ENCODE measurements at regions not wholly inside any gene's neighbourhood (a gene's known extent, or its start where the extent isn't known, plus 50 kb on each side); places are given as distances from the start of the nearest gene placed in this dataset.

- no peak for DNase-seq (ENCODE audit: low spot score)
- FAIRE-seq: no peak
Measured at GRCh38 chr1:59113876-59114457, 182.9 kb upstream of the FGGY start.

GRCh38 chr1:59115865-59116264, 181.0 kb upstream of the FGGY start:
- DNase-seq (ENCODE audit: low spot score) (no peak), FAIRE-seq (no peak)

- DNase-seq (ENCODE audit: low spot score): no peak
- FAIRE-seq: peak; percentile 61
Measured at GRCh38 chr1:59116920-59117542, 179.9 kb upstream of the FGGY start.

GRCh38 chr1:59122527-59122926, 174.4 kb upstream of the FGGY start:
- no peak for FAIRE-seq
- no peak for DNase-seq (ENCODE audit: low spot score)

GRCh38 chr1:59123081-59123681, 173.7 kb upstream of the FGGY start:
- peak; percentile 65 for DNase-seq (ENCODE audit: low spot score)
- no peak for FAIRE-seq

- DNase-seq (ENCODE audit: low spot score) (no peak), FAIRE-seq (no peak)
Measured at GRCh38 chr1:59124166-59124565, 172.7 kb upstream of the FGGY start.

GRCh38 chr1:59125154-59125553, 171.7 kb upstream of the FGGY start:
- DNase-seq (ENCODE audit: low spot score) (no peak), FAIRE-seq (no peak)

GRCh38 chr1:59125676-59126320, 171.1 kb upstream of the FGGY start:
- DNase-seq (ENCODE audit: low spot score): peak; percentile 39

GRCh38 chr1:59126366-59126765, 170.5 kb upstream of the FGGY start:
- FAIRE-seq: no peak
- DNase-seq (ENCODE audit: low spot score): no peak

More at GRCh38 chr1:59125676-59126320, 171.1 kb upstream of the FGGY start:
- no peak for FAIRE-seq

- DNase-seq (ENCODE audit: low spot score): peak; percentile 53
- FAIRE-seq: peak; percentile 45
Measured at GRCh38 chr1:59128239-59128736, 168.6 kb upstream of the FGGY start.

GRCh38 chr1:59128784-59129227, 168.1 kb upstream of the FGGY start:
- DNase-seq (ENCODE audit: low spot score) (peak; percentile 46), FAIRE-seq (no peak)

GRCh38 chr1:59132295-59132694, 164.6 kb upstream of the FGGY start:
- no peak for FAIRE-seq

GRCh38 chr1:59133997-59134396, 162.9 kb upstream of the FGGY start:
- FAIRE-seq (no peak), DNase-seq (ENCODE audit: low spot score) (no peak)

More at GRCh38 chr1:59132295-59132694, 164.6 kb upstream of the FGGY start:
- no peak for DNase-seq (ENCODE audit: low spot score)

GRCh38 chr1:59135761-59136255, 161.1 kb upstream of the FGGY start:
- no peak for DNase-seq (ENCODE audit: low spot score)
- FAIRE-seq: no peak

GRCh38 chr1:59136541-59137275, 160.2 kb upstream of the FGGY start:
- no peak for FAIRE-seq
- DNase-seq (ENCODE audit: low spot score): peak; percentile 37

- FAIRE-seq: no peak
Measured at GRCh38 chr1:59137276-59137615, 159.6 kb upstream of the FGGY start.

GRCh38 chr1:59137968-59138367, 158.9 kb upstream of the FGGY start:
- FAIRE-seq: no peak
- DNase-seq (ENCODE audit: low spot score): no peak

More at GRCh38 chr1:59137276-59137615, 159.6 kb upstream of the FGGY start:
- DNase-seq (ENCODE audit: low spot score): no peak

GRCh38 chr1:59138402-59138801, 158.5 kb upstream of the FGGY start:
- no peak for DNase-seq (ENCODE audit: low spot score)
- FAIRE-seq: no peak

GRCh38 chr1:59139396-59139795, 157.5 kb upstream of the FGGY start:
- FAIRE-seq (peak; percentile 77), DNase-seq (ENCODE audit: low spot score) (peak; percentile 87)

- DNase-seq (ENCODE audit: low spot score): no peak
- no peak for FAIRE-seq
Measured at GRCh38 chr1:59141267-59141863, 155.5 kb upstream of the FGGY start.
